ENCODE measurements at regions not wholly inside any gene's neighbourhood (a gene's known extent, or its start where the extent isn't known, plus 50 kb on each side); places are given as distances from the start of the nearest gene placed in this dataset.

GRCh38 chr6:170187669-170188566 is 103.0 kb downstream of the DLL1 start (continued):
- no peak for TF ChIP-seq CTCF (IDR thresholded peaks at IDR 0.05; ENCODE audit: control extremely low read depth in 1 of 3, insufficient read depth in 1 of 3, low read depth in 1 of 3, low read length in 3 of 3)
- TF ChIP-seq GTF2F1 (IDR thresholded peaks at IDR 0.05; ENCODE audit: borderline replicate concordance, low read depth, low read length) = no peak
- TF ChIP-seq PHF8 (conservative IDR thresholded peaks at IDR 0.05; ENCODE audit: low read depth, low read length) = no peak
- TF ChIP-seq KDM4A (IDR thresholded peaks at IDR 0.05; ENCODE audit: low read depth, low read length, severe bottlenecking) = no peak
- no peak for TF ChIP-seq BACH1 (IDR thresholded peaks at IDR 0.05; ENCODE audit: low read length)
- TF ChIP-seq ATF3 (IDR thresholded peaks at IDR 0.05; ENCODE audit: insufficient read depth, low read depth, low read length) = no peak

All from H1 (cell line).